C4-2B (cell line): ENCODE measurements at regions not wholly inside any gene's neighbourhood (a gene's known extent, or its start where the extent isn't known, plus 50 kb on each side); places are given as distances from the start of the nearest gene placed in this dataset.

Experiments used
- CTCF ChIP-seq: fragments of 450-650 bp; conservative IDR thresholded peaks from 2 replicates; pipeline ENCODE4 v1.5.1; 2017; ENCODE audit warnings: mild to moderate bottlenecking
- ZFX ChIP-seq: fragments of 450-650 bp; IDR thresholded peaks from 2 replicates; pipeline ENCODE4 v1.6.1; 2017

- TF ChIP-seq CTCF: no peak
- TF ChIP-seq ZFX: no peak
These were observed 82.4 kb upstream of the DLG1 start for GRCh38 chr3:197380786-197381185.
